ENCODE measurements at regions not wholly inside any gene's neighbourhood (a gene's known extent, or its start where the extent isn't known, plus 50 kb on each side); places are given as distances from the start of the nearest gene placed in this dataset.

DNA sequence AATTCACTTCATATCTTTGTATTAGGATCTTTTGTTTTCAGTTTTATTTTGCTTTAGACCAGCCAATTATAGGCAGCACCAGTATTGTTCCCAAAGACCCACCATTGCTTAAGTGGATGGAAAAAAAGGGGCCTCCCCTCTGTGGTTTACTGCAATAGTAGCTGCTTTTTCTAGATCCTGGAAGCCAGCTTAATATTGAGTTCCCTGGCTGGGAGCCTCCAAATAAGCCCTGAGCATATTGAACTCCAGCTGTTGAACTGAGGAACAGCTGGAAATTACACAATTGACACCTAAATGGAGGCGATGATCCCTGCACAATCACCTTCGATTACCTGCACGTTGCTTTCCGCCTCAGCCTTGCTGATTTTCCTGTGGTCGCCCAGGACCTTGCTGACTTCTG, 576.0 kb downstream of the SOX6 start:
- TF ChIP-seq CTCF (IDR thresholded peaks at IDR 0.05) (no peak), POLR2A (IDR thresholded peaks at IDR 0.05) (no peak)
